HG02798 (cell line): ENCODE measurements at regions not wholly inside any gene's neighbourhood (a gene's known extent, or its start where the extent isn't known, plus 50 kb on each side); places are given as distances from the start of the nearest gene placed in this dataset.
"Not testable (repeated sequence)": the region's sequence is repeated elsewhere in the genome, so short reads cannot be mapped to it uniquely, and the experiment has no call there.

Source experiments
- ATAC-seq: cut with Tn5 transposase; IDR thresholded peaks from one replicate; pipeline ENCODE4 v1.9.1; 2021; ENCODE audit warnings: mild to moderate bottlenecking; ENCODE audit not compliant: unreplicated experiment, poor library complexity

DNA sequence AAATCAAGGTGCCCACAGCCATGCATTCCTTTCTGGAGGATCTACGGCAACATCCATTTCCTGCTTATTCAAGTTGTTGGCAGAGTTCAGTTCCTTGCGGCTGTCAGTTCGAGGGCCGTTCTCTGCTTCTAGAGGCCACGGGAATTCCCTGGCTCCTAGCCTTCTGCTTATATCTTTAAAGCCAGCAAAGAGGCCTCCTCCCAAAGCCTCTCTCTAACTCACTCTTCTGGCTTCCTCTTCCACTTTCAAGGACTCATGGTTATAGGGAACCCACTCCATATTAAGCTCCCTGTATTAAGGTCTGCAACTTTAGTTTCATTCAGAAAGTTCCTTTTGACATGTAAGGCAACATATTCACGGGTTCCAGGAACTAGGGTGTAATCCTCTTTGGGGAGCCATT, 150.1 kb upstream of the RMP24 start:
- no peak for ATAC-seq

DNA sequence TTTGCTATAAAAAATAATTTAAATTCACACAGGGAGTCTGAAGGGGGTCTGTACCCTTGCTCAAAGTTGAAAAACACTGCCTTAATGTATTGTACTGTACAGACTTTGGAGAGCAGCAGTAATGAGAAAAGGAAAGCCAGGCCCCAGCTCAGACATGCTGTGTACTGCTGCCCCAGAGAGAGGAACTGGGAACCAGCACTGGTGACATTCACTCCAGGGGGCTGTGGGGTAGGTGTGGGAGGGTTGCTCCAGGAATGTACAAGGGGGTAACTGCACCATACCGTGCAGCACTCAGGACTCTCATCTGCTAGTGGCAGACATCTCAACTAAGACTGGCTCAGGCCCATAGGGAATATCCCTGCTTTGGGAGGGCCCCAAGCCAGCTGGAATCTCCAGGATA, 146.0 kb upstream of the RMP24 start:
- ATAC-seq, result no peak

DNA sequence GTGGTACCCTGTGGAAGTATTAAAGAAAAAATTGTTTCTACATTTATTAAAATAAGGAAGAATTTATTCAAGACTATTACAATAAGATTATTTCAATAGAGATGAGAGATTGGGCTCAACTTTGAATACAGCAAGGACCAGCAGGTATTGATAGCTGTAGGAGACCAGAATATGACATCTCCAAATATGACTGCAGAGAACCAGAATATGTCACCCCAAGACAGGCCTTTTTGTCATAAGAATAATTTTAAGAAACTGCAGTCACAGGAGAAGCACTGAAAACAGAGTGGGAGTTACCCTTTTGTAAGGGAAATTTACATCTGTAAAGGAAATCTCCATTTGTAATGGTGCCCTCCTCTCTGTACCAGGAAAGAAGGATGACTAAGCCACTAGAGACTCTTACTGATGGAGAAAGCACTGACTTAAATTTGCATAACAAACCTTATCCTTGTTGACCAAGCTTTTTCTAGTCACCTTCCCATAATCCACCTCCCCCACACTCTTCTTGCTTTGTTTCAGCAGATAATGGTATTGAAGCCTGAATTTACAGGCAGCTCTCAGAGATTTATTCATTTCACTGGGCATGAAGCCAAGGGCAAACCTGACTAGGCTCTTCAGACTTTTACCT, 145.1 kb upstream of the RMP24 start:
- no peak for ATAC-seq

DNA sequence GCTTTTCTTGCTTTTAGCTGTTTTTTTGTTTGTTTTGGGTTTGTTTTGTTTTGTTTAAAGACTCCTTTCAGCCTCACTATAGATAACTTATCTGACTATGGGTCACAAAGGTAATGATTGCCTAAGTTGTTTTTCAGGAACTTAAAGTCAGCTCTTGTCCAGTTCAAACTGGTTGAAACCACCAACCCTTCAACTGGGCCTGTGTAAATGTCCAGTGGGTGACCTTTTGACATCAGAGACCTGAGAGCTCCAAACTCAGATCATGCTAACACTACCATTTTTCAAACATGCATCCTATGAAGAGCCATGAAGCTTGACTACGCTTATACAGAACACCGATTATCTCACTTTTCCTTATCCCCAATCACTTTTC, 144.6 kb upstream of the RMP24 start:
- ATAC-seq, result no peak

DNA sequence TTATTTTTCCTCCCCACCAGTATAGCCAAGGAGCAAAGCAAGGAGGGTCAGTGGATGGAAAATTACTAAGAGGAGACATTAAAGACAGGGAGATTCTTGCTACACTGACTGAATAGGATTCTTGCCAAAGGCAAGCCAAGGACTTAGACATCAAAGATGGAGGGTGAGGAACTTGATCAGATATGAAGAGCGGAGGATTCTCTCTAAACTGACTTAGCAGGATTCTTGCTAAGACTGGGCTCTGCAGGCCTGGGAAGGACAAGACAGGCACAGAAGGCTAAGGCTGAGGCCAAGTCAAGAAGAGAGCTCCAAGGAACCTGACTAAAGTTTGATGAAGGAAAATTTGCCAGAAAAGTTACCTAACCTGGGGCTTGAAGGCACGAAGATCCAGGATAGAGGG, 143.9 kb upstream of the RMP24 start:
- no peak for ATAC-seq

DNA sequence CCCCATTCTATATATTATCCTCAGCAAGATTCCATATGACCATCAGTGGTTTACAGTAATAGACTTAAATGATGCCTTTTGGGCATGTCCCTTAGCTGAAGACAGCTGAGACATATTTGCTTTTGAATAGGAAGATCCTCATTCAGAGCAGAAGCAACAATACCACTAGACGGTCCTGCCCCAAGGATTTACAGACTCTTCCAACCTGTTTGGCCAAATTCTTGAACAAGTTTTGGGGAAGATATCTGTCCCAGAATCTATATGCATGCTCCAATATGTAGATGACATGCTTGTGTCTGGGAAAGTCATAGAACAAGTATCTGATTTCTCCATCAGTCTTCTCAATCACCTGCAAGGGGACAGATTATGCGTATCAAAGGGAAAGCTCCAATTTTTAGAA, 137.1 kb upstream of the RMP24 start:
- no peak for ATAC-seq

DNA sequence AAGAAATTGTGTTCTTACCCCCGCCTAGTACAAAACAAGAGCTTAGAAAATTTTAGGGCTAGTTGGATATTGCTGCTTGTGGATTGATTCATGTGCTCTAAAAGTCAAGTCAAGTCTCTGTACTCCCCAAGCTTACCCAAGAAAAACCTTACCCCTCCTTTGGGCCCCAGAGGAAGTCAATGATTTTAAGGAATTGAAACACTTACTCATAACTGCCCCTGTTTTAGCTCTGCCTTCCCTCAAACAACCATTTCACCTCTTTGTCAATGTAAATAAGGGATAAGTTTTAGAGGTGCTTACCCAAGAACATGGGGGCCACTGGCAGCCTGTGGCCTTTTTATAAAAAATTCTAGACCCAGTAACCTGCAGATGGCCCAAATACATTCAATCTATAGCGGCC, 136.6 kb upstream of the RMP24 start:
- peak; percentile 81 for ATAC-seq

DNA sequence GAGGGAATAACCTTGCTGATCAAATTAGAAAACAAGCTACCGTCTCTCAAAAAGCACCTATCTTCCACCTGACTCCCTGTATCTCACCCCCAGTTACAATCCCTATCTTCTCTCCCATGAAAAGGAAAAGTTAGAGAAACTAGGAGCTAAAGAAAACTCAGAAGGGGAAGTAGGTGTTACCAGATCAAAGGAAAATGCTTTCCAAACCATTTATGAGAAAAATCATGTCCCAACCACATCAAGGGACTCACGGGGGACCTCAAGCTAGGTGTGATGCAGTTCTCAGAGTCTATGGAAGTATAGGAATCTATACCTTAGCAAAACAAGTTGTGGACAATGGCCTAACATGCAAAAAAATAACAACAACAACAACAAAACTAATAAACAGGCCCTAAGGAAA, 135.5 kb upstream of the RMP24 start:
- no peak for ATAC-seq

DNA sequence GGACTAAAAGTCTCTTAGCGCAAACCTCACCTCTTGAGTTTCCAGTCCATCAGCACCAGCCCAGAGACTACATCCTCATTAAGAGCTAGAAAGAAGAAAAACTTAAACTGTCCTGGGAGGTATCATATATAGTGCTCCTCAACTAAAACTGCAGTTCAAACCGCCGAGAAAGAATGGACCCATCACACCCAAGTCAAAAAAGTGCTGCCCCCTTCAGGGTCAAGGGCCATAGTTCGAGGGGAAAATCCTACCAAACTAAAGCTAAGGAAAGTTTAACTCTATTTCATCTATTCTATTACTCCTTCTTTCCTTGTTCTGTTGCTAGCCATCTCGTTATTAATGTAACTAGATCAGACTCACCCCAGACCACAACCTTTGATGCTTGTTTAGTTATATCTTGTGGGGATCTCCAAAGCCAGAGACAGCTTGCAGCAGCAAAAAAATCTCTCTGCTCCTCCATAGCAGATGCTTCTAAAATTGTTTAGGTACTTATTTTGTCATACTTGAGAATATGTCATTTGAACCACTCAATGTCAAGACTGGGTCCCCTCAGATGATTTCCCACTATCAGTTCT, 134.5 kb upstream of the RMP24 start:
- no peak for ATAC-seq

DNA sequence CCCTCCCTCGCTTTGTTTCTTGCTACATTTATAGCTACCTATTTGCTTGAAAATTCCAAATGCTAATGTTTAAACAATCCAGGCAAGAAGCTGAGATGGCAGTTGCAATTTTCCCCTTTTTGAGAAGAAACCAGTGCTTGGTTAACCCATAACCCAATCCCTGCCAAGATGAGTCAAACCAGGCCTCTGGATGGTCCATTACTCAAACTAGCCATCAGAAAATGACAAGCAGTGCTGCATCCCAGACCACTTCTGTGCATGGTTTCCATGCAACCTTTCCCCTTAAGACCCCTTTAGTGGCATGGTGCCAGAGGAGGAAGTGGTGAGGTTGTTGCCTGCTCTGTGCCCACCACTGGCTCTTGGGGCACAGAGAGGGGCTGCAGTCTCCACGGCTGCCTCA, 131.2 kb upstream of the RMP24 start:
- no peak for ATAC-seq

DNA sequence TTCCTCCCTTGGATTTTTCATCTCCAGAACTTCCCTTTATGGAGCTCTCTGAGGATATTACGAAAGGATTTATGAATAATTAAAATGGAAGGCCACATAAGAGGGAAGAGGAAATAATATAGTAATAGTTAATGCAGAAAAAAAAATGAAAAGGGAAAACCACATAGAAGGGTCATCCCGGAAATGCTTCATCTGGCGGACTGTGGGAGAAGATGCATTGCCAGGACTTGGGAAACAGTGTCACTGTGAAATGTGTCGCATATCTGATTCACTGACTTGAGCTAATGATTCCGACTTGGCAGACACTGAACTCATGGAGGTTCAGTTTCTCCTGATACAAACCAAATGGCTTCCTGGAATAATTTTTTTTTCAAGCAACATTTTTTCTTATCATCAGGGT, 129.9 kb upstream of the RMP24 start:
- ATAC-seq, result no peak

DNA sequence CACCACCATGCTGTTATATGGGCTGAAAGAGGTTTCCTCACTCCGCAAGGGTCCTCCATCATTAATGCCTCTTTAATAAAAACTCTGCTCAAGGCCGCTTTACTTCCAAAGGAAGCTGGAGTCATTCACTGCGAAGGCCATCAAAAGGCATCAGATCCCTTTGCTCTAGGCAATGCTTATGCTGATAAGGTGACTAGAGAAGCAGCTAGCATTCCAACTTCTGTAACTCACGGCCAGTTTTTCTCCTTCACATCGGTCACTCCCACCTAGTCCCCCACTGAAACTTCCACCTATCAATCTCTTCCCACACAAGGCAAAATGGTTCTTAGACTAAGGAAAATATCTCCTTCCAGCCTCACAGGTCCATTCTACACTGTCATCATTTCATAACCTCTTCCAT, 124.2 kb upstream of the RMP24 start:
- not testable (repeated sequence) for ATAC-seq

DNA sequence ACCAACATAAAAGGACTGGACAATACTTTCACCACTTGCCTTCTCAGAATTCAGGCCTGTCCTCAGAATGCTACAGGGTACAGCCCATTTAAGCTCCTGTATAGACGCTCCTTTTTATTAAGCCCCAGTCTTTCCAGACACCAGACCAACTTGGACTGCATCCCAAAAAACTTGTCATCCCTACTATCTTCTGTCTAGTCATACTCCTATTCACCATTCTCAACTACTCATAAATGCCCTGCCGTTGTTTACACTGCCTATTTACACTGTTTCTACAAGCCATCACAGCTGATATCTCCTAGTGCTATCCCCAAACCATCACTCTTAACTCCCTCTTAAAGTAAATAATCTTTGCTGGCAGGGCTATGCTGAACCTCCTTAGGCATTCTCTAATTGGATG, 123.2 kb upstream of the RMP24 start:
- not testable (repeated sequence) for ATAC-seq

DNA sequence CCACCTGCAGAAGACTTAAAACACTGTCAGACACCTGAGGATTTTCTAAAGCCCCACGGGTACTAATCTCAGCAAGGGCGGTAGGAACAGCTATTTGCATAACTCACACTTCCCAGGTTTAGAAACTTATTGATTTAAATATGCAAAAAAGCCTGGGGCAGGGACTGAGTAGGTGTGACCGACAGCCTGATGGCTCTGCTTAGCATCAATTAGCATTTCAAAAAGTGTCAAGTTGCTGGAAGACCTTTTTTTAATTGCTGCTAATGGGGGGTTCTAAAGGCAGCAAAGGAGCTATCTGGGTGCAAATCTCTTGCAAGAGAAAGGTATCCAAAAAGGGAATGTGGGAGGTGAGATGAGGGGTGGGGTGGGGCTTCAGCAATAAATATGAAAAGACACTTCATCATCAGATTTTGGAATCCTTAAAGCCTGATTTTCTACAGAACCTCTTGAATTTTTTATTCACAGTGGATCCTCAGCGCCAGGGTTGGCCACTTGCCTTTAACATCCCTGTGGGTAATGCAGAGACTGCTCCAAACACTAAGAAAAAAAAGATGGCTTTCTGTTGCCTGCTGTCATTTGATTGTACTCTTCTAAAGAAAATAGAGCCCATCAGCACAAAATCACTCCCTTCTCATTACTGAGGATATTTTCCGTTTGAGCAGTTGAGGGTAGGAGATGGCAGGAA, 121.1 kb upstream of the RMP24 start:
- ATAC-seq, result no peak

DNA sequence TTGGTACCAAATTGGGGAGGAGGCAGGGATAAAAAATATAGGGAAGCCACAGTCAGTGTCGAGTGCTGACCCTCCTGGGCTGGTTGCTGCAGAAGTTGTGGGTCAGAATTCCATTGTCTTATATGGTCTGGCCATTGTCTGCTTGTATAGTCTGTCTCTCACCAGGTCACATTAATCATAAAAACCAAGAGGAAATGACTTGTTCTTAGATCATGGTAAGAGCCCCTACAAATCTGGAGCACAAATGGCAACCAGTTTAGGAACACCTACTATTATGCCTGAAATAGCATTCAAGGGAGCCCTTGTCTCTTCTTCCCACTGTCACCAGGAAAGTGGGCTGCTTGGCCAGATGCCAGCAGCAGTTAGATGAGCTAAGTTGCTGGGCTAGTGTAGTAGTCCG, 119.7 kb upstream of the RMP24 start:
- no peak for ATAC-seq

DNA sequence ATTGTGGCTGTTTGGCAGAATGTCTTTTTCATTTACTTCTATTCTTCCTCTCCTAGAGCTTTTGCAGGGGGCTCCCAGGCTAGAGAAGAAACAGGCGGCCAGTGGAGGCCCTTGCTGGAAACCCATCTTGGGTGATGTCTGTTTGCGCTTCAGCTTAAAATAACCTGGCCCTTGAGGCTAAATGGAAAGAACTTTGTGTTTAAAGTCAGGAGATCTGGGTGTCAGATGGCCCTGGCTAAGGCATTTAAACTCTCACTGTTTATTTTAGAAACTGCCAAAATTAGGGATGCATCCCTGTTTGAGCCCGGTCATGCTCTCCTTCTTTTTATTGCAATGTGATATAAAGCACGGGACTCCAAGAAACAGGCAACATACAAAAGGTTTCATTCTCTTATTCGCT, 118.4 kb upstream of the RMP24 start:
- no peak for ATAC-seq

DNA sequence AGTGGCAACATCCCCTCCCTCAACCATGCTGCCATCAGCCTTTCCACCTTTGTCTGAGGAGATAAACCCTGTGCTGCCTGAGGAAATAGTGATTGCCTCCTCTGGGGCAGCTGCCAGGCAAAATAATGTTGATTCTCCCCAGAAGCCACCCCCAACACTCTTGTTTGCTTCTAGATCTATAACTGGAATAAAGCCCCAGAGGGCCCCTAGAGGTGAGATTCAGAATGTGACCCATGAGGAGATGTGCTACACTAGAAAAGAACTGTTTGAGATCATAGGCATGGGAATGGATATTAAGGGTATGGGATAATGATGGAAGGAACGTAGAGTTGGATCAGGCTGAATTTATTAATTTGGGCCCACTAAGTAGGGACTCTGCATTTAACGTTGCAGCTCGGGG, 116.3 kb upstream of the RMP24 start:
- no peak for ATAC-seq

DNA sequence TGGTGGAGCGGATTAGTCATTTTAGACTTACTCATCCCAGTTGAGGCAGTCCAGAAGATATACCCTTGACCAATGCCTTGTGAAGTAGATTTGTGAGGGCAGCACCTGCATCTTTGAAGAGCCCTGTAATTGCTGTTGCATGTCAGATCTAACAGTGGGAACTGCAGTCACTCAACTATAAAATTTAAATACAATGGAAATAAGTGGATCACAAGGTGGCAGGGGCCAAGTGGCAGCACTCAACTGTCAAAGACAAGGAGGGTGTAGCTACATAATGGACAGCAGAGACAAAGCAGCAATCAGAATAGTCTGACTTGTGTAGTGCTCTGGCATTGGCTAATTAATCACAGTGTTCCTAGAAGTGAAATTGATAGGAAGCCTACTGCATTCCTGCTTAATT, 115.8 kb upstream of the RMP24 start:
- not testable (repeated sequence) for ATAC-seq

DNA sequence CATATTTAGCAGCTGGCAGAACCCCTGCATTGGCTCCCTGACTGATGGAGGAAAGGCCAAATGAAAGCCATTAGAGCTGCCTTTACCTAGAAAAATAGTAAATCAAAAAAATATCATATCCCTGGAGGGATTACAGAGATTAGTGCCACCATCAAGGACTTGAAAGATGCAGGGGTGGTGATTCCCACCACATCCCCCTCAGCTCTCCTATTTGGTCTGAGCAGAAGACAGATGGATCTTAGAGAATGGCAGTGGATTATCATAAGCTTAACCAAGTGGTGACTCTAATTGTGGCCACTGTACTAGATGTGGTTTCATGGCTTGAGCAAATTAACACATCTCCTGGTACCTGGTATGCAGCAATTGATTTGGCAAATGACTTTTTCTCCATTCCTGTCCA, 114.9 kb upstream of the RMP24 start:
- ATAC-seq, result not testable (repeated sequence)

DNA sequence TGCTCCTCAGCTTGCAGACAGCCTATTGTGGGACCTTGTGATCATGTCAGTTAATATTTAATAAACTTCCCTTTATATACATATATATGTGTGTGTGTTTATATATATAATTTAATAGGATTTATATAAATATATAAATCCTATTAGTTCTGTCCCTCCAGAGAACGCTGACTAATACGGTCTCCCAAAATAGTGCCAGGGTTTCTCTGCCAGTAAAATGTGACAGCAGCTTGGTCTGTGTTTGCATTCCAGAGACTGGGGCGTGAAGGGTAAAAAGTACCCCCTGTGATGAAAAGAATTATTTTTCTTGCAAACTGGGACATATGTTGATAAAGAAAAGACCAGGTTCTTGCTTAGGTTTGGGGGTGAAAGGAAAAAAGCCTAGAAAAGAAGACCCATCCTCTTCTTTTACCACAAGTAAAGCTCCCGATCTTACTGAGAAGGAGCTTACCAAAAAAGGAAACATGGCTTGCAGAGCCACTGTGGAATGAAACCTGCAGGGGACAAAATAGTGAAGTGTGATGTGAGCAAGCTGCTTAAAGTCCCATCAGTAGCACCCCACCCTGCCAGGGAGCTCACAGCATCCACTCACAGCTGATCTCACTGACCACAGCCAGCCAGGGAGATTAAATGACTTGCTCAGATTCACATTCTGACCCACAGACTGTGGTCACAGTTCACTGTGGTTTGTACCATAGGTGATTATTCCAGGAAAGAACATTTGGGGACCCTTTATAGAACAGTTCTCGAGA, 110.9 kb upstream of the RMP24 start:
- peak; percentile 59 for ATAC-seq

DNA sequence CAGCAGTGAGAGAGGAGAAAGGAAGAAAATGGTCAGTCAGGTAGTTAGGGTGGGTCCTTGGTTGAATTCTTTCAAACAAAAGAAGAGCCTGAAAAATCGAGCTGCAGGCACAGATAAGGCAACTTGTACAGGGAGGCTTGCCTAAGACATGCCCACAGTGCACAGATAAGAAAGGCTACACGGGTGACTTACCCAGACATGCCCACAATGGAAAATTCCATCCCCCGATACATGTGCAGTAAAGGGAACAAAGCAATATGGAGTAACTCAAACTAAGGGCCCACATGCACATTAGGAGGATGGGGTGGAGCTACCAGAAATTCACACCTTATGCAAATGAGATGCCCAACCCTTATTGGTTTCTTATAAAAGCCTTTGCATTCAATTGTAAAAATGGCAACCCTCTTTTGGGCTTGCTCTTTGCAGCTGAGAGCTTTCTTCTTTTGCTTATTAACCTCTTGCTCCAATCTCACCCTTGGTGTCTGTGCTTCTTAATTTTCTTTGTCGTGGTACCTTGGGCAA, 110.3 kb upstream of the RMP24 start:
- peak; percentile 15 for ATAC-seq
